ENCODE measurements at regions not wholly inside any gene's neighbourhood (a gene's known extent, or its start where the extent isn't known, plus 50 kb on each side); places are given as distances from the start of the nearest gene placed in this dataset.

GRCh38 chr6:78398292-78398691 lies 469.1 kb upstream of the IRAK1BP1 start:
- no TSS peak for BruUV-seq (replicated peaks)
- Mint-ChIP-seq H3K9me3 (ENCODE audit: unreplicated experiment) (no peaks in the 10 kb centered on the region), H3K27ac (ENCODE audit: low read depth, unreplicated experiment) (no peak overlapping the region), H3K4me3 (ENCODE audit: unreplicated experiment) (no peak overlapping the region), H3K4me1 (ENCODE audit: insufficient read depth, unreplicated experiment) (no peaks in the 10 kb centered on the region), H3K27me3 (ENCODE audit: insufficient read depth, unreplicated experiment) (no peaks in the 10 kb centered on the region), H3K36me3 (ENCODE audit: insufficient read depth, unreplicated experiment) (no peaks in the 10 kb centered on the region)
- no peak for TF ChIP-seq CTCF (IDR thresholded peaks at IDR 0.05; ENCODE audit: unreplicated experiment)
- intact Hi-C loops (cut with micrococcal nuclease) = no loop called here
- CTCF ChIA-PET = interaction anchor here (0.6 to 1.1 kb wide), 3 partner anchors 213 to 1994 kb away, joined by 3 to 5 read pairs (median 3); no protein-coding TSS in a partner anchor
- POLR2A ChIA-PET = interaction anchor here (1.0 kb wide), 1 partner anchor 412 kb away, joined by 3 read pairs; no protein-coding TSS in a partner anchor
- DNase-seq (ENCODE audit: unreplicated experiment) = no peak

- no peak for DNase-seq (ENCODE audit: unreplicated experiment)
- Mint-ChIP-seq H3K36me3 (ENCODE audit: insufficient read depth, unreplicated experiment) (no peaks in the 10 kb centered on the region), H3K4me3 (ENCODE audit: unreplicated experiment) (no peak overlapping the region), H3K27me3 (ENCODE audit: insufficient read depth, unreplicated experiment) (no peaks in the 10 kb centered on the region), H3K27ac (ENCODE audit: low read depth, unreplicated experiment) (no peak overlapping the region), H3K4me1 (ENCODE audit: insufficient read depth, unreplicated experiment) (no peaks in the 10 kb centered on the region), H3K9me3 (ENCODE audit: unreplicated experiment) (no peaks in the 10 kb centered on the region)
- ChIA-PET CTCF (interaction anchor here (0.6 to 0.7 kb wide), 2 partner anchors 19 to 410 kb away, joined by 3 to 4 read pairs; no protein-coding TSS in a partner anchor), POLR2A (no interaction called here)
- no peak for TF ChIP-seq CTCF (IDR thresholded peaks at IDR 0.05; ENCODE audit: unreplicated experiment)
- BruUV-seq (replicated peaks) = no TSS peak
- intact Hi-C loops (cut with micrococcal nuclease) = no loop called here
Observed at GRCh38 chr6:78400076-78400475, 467.3 kb upstream of the IRAK1BP1 start.

DNA sequence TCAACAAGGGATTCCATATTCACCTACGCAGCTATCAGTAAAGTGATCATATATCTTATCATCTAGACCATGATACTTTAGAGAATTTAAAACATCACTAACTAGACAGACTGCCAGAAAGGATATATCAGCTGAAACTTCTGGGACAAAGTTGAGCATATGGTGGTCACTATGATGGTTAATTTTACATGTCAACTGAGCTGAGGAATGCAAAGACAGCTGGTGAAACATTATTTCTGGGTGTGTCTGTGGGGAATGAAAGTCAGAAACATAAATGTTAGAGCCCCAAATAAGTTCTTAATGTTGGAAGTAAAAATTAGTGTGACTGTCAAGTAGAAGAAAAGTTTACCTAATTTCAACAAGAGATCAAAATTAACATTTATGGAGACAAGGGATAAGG lies 440.0 kb upstream of the IRAK1BP1 start:
- H3K4me1 Mint-ChIP-seq (ENCODE audit: insufficient read depth, unreplicated experiment) = no peaks in the 10 kb centered on the region
- no peaks in the 10 kb centered on the region for H3K27me3 Mint-ChIP-seq (ENCODE audit: insufficient read depth, unreplicated experiment)
- H3K4me3 Mint-ChIP-seq (ENCODE audit: unreplicated experiment) = no peak overlapping the region
- CTCF ChIA-PET = interaction anchor here (0.6 kb wide), 1 partner anchor 688 kb away, joined by 3 read pairs; no protein-coding TSS in a partner anchor
- no peak for TF ChIP-seq CTCF (IDR thresholded peaks at IDR 0.05; ENCODE audit: unreplicated experiment)
- intact Hi-C loops (cut with micrococcal nuclease) = no loop called here
- H3K9me3 Mint-ChIP-seq (ENCODE audit: unreplicated experiment) = peaks cover 13% of the 10 kb centered on the region
- POLR2A ChIA-PET = interaction anchor here (0.6 kb wide), 1 partner anchor 13 kb away, joined by 3 read pairs; no protein-coding TSS in a partner anchor
- H3K27ac Mint-ChIP-seq (ENCODE audit: low read depth, unreplicated experiment) = no peak overlapping the region
- BruUV-seq (replicated peaks) = no TSS peak
- DNase-seq (ENCODE audit: unreplicated experiment) = no peak
- no peaks in the 10 kb centered on the region for H3K36me3 Mint-ChIP-seq (ENCODE audit: insufficient read depth, unreplicated experiment)

GRCh38 chr6:78430521-78430920 lies 436.8 kb upstream of the IRAK1BP1 start:
- POLR2A ChIA-PET = no interaction called here
- CTCF ChIA-PET = interaction anchor here (1.0 kb wide), 1 partner anchor 380 kb away, joined by 3 read pairs; no protein-coding TSS in a partner anchor
- H3K27me3 Mint-ChIP-seq (ENCODE audit: insufficient read depth, unreplicated experiment) = no peaks in the 10 kb centered on the region
- H3K27ac Mint-ChIP-seq (ENCODE audit: low read depth, unreplicated experiment) = no peak overlapping the region
- H3K9me3 Mint-ChIP-seq (ENCODE audit: unreplicated experiment) = peaks cover 3% of the 10 kb centered on the region
- DNase-seq (ENCODE audit: unreplicated experiment) = no peak
- no peak overlapping the region for H3K4me3 Mint-ChIP-seq (ENCODE audit: unreplicated experiment)
- no peak for TF ChIP-seq CTCF (IDR thresholded peaks at IDR 0.05; ENCODE audit: unreplicated experiment)
- BruUV-seq (replicated peaks) = no TSS peak
- no peaks in the 10 kb centered on the region for H3K4me1 Mint-ChIP-seq (ENCODE audit: insufficient read depth, unreplicated experiment)
- intact Hi-C loops (cut with micrococcal nuclease) = no loop called here
- H3K36me3 Mint-ChIP-seq (ENCODE audit: insufficient read depth, unreplicated experiment) = no peaks in the 10 kb centered on the region
